ENCODE measurements at regions not wholly inside any gene's neighbourhood (a gene's known extent, or its start where the extent isn't known, plus 50 kb on each side); places are given as distances from the start of the nearest gene placed in this dataset.
"Not testable (repeated sequence)": the region's sequence is repeated elsewhere in the genome, so short reads cannot be mapped to it uniquely, and the experiment has no call there.

DNA sequence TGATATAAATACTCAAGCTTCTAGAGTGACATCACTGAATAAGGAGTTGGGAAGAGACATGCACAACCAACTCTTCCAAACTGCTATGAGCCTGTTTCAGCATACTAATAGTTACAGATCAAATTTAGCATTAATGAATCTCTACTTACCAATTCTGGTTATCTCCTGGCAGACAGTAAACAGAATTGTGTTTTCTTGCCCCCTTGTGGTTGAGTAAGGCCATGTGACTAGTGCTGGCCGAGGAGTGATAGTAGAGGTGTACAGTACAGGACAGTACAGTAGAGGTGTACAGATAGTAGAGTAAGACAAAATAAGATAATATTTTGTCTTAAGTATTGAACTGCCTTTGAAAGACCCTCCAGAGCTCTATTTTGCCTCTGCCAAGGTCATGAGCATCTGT is 681.4 kb downstream of the GABRG1 start:
- TF ChIP-seq, protein P1, sequence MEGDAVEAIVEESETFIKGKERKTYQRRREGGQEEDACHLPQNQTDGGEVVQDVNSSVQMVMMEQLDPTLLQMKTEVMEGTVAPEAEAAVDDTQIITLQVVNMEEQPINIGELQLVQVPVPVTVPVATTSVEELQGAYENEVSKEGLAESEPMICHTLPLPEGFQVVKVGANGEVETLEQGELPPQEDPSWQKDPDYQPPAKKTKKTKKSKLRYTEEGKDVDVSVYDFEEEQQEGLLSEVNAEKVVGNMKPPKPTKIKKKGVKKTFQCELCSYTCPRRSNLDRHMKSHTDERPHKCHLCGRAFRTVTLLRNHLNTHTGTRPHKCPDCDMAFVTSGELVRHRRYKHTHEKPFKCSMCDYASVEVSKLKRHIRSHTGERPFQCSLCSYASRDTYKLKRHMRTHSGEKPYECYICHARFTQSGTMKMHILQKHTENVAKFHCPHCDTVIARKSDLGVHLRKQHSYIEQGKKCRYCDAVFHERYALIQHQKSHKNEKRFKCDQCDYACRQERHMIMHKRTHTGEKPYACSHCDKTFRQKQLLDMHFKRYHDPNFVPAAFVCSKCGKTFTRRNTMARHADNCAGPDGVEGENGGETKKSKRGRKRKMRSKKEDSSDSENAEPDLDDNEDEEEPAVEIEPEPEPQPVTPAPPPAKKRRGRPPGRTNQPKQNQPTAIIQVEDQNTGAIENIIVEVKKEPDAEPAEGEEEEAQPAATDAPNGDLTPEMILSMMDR (IDR thresholded peaks at IDR 0.05; ENCODE audit: extremely low read depth, missing control alignments) = no peak
- DNase-seq (ENCODE audit: low spot score) = no peak

DNA sequence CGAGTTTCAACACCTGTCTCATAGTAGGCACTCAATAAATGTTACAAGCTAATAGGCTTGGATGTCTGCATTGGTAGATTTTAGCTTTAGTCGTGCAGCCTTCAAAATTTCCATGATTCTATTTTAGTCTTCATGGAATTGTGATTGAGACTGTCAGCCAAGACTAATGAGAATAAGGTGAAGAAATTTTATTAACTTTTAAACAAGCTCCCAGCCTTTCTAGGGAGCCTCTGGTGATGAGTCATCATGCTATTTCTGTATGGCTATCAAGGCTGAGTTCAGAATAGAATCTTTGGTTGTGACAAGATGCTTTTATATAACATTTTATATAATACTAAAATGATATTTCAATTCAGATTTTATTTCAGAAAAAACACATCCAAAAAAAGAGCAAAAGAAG is 685.8 kb downstream of the GABRG1 start:
- TF ChIP-seq, protein P1 (IDR thresholded peaks at IDR 0.05; ENCODE audit: extremely low read depth, missing control alignments) = no peak
- no peak for DNase-seq (ENCODE audit: low spot score)

DNA sequence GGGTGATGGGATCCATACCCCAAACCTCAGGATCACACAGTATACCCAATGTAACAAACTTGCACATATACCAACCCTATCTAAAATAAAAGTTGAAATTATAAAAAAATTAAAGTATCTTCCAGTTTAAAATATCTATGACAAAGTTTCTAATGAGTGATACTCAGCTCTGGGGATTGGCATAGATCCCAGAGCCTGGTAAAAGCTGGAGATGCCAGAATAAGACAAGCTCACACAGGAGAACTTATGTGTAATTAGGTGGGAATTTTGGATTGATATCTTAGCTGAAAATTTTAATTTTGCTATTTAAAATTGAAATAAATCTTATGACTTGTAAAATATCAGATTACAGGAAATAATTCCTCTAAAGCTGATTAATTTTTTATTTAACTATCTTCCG is 686.5 kb downstream of the GABRG1 start:
- TF ChIP-seq, protein P1 (IDR thresholded peaks at IDR 0.05; ENCODE audit: extremely low read depth, missing control alignments) = no peak
- DNase-seq (ENCODE audit: low spot score) = no peak

DNA sequence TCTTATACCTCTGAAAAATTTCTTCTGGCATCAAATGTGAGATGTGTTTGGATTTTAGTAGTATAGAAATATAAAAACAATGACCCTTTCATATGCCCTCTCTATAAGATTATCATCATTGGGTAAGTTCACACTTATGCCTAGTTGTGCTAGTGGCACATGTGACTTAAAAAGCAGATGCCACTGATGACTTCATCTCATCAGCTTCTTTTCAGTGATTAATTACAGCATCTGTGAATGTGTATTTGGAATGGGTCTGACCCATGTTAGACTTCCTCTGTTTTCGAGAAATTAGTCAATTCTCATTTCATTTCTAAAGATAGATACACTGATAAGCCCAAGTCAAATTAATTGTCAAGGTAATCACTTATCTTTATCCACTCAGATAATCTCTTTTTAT is 698.7 kb downstream of the GABRG1 start:
- no peak for DNase-seq (ENCODE audit: low spot score)

DNA sequence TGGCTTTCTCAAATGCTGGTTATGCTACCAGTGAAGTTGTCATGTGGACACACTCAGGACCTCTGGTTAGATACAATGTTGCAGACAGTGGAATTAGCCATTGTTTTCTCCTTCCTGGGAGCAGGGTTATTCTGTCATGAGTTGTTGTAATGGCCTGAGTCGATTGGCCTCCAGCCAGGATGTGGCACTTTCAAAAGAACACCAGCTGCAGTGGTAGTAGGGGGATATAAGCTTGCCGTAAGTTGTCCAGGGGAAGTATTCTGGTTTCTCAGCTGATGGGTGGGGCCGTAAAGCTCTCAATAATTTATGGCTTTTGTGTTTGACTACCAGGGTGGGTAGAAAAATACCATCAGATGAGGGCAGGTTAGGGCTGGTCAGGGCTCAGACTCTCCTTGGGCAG is 697.5 kb upstream of the GNPDA2 start:
- no peak for DNase-seq (ENCODE audit: low spot score)
- TF ChIP-seq, protein P1 (IDR thresholded peaks at IDR 0.05; ENCODE audit: extremely low read depth, missing control alignments) = no peak

More for the DNA sequence above, 698.7 kb downstream of the GABRG1 start:
- TF ChIP-seq, protein P1 (IDR thresholded peaks at IDR 0.05; ENCODE audit: extremely low read depth, missing control alignments) = no peak

DNA sequence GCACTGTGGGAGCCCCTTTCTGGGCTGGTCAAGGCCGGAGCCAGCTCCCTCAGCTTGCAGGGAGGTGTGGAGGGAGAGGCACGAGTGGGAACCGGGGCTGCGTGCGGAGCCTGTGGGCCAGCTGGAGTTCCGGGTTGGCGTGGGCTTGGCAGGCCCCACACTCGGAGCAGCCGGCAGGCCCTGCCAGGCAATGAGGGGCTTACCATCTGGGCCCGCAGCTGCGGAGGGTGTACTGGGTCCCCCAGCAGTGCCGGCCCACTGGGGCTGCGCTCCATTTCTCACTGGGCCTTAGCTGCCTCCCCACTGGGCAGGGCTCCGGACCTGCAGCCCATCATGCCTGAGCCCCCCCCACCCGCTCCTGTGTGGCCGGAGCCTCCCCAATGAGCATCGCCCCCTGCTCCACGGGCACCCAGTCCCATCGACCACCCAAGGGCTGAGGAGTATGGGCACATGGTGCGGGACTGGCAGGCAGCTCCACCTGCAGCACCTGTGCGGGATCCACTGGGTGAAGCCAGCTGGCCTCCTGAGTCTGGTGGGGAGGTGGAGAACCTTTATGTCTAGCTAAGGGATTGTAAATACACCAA is 693.8 kb upstream of the GNPDA2 start:
- DNase-seq (ENCODE audit: low spot score) = not testable (repeated sequence)

DNA sequence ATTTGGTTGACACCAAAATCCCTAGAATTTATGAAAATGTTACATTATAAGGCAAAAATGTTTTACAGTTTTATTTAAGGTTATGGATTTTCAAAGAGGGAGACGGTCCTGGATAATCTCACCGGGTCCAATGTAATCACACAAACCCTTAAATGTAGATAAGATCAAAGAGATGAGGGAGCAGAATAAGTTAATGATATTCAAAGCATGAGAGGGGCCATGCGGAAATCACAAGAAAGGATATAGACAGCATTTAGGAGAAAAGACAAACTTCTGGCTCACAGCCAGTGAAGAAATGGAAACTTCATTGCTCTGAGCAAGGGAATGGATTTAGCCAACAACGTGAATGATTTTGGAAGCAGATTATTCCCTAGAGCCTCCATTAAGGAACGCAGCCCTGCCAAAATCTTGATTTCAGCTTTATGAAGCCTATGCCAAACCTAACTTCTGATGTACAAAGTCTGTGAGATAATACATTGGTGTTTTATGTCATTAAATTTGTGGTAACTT is 684.4 kb upstream of the GNPDA2 start:
- DNase-seq (ENCODE audit: low spot score) = no peak
- TF ChIP-seq, protein P1 (IDR thresholded peaks at IDR 0.05; ENCODE audit: extremely low read depth, missing control alignments) = no peak

DNA sequence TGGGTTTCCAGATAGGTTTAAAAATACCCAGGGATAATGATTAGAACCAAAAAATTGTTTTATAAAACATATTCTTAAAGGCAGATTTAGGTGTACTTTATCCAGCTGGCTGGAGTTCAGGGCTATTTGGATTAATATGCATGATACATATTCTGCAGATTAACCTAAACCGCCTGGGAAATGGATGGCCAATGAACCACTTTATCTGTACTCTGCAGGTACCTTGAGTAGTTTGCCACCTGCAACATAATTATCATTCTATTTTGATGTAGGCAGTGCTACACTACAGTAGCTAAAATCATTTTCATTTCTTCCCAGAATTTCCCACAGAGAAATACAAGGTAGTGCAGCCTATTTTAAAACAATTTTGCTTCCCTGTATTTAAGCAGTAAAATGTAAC is 683.2 kb upstream of the GNPDA2 start:
- DNase-seq (ENCODE audit: low spot score) = no peak
- TF ChIP-seq, protein P1 (IDR thresholded peaks at IDR 0.05; ENCODE audit: extremely low read depth, missing control alignments) = no peak
